ENCODE measurements at regions not wholly inside any gene's neighbourhood (a gene's known extent, or its start where the extent isn't known, plus 50 kb on each side); places are given as distances from the start of the nearest gene placed in this dataset.

- H3K36me3 ChIP-seq (replicated peaks in 1 of 2; ENCODE audit: control extremely low read depth in 1 of 2, control insufficient read depth in 1 of 2, extremely low read depth in 1 of 2, insufficient read depth in 2 of 2, low read length in 1 of 2), result no peaks in the 10 kb centered on the region
- H3K9me3 ChIP-seq (ENCODE audit: control extremely low read depth in 1 of 3, control insufficient read depth in 2 of 3, insufficient read depth in 1 of 3, low read length in 2 of 3), result no peaks in the 10 kb centered on the region
- ChIA-PET CTCF (no interaction called here), POLR2A (no interaction called here)
- Mint-ChIP-seq H3K27me3 (peaks cover 14% of the 10 kb centered on the region), H3K9me3 (ENCODE audit: insufficient read depth) (no peaks in the 10 kb centered on the region), H3K27ac (no peak overlapping the region), H3K4me3 (no peak overlapping the region), H3K4me1 (no peaks in the 10 kb centered on the region)
- no peak for TF ChIP-seq EZH2 (IDR thresholded peaks at IDR 0.05; ENCODE audit: borderline replicate concordance, insufficient read depth, low read depth, low read length, poor library complexity, severe bottlenecking)
- TF ChIP-seq, protein P1, sequence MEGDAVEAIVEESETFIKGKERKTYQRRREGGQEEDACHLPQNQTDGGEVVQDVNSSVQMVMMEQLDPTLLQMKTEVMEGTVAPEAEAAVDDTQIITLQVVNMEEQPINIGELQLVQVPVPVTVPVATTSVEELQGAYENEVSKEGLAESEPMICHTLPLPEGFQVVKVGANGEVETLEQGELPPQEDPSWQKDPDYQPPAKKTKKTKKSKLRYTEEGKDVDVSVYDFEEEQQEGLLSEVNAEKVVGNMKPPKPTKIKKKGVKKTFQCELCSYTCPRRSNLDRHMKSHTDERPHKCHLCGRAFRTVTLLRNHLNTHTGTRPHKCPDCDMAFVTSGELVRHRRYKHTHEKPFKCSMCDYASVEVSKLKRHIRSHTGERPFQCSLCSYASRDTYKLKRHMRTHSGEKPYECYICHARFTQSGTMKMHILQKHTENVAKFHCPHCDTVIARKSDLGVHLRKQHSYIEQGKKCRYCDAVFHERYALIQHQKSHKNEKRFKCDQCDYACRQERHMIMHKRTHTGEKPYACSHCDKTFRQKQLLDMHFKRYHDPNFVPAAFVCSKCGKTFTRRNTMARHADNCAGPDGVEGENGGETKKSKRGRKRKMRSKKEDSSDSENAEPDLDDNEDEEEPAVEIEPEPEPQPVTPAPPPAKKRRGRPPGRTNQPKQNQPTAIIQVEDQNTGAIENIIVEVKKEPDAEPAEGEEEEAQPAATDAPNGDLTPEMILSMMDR (IDR thresholded peaks at IDR 0.05), result no peak
- H3K79me2 ChIP-seq (ENCODE audit: control insufficient read depth, insufficient read depth, low read length), result no peaks in the 10 kb centered on the region
- DNase-seq (no peak), ATAC-seq (ENCODE audit: low read depth) (no peak)
- H3K4me1 ChIP-seq (ENCODE audit: control insufficient read depth in 2 of 2, insufficient read depth in 2 of 2, low read length in 2 of 2), result no peaks in the 10 kb centered on the region
- no peak overlapping the region for H2AFZ ChIP-seq (ENCODE audit: insufficient read depth, low read depth, low read length, poor library complexity, severe bottlenecking)
- no peak overlapping the region for H3K9ac ChIP-seq (ENCODE audit: low read length)
- WGBS (ENCODE audit: insufficient coverage), result 93% methylated on average over 5 of the region's 7 CpGs
- no peaks in the 10 kb centered on the region for H3K27me3 ChIP-seq (replicated peaks in 1 of 4; ENCODE audit: control extremely low read depth in 1 of 4, control insufficient read depth in 3 of 4, insufficient read depth in 4 of 4, low read length in 3 of 4)
- no peak overlapping the region for H3K4me3 ChIP-seq (ENCODE audit: control extremely low read depth in 1 of 5, extremely low read depth in 1 of 5, insufficient read depth in 1 of 5, low read depth in 2 of 5, low read length in 4 of 5)
- H4K20me1 ChIP-seq (ENCODE audit: control insufficient read depth, insufficient read depth, low read length, poor library complexity, severe bottlenecking), result no peaks in the 10 kb centered on the region
- H3K27ac ChIP-seq (ENCODE audit: low read length in 2 of 2), result no peak overlapping the region
- H3K4me2 ChIP-seq (replicated peaks; ENCODE audit: low read depth, low read length, poor library complexity, severe bottlenecking), result no peak overlapping the region
- intact Hi-C loops (cut with micrococcal nuclease), result no loop called here
These were observed 116.3 kb downstream of the TTC32 start for GRCh38 chr2:19785447-19785846.

DNA sequence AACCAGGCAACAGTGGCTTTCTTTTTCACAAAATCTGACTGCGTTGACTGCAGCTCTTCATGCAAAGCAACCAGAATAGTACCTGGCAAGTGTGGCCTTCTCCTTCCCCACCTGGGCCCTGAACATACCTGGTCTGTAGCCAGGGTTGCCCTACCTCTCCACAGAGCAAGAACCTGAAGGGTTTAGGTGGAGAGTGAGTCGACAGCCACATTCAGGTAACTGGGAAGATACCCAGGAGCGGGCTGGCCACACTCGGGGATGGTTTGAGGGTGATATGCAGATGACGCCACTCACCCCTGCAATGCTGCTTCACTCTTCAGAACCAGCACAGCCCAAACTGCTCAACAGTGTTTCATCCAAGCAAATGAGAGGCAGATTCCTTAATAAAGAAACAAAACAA, 117.3 kb downstream of the TTC32 start:
- H3K4me1 ChIP-seq (ENCODE audit: control insufficient read depth in 2 of 2, insufficient read depth in 2 of 2, low read length in 2 of 2), result no peaks in the 10 kb centered on the region
- TF ChIP-seq EZH2 (IDR thresholded peaks at IDR 0.05; ENCODE audit: borderline replicate concordance, insufficient read depth, low read depth, low read length, poor library complexity, severe bottlenecking), result no peak
- TF ChIP-seq, protein P1 (IDR thresholded peaks at IDR 0.05), result no peak
- H3K4me3 ChIP-seq (ENCODE audit: control extremely low read depth in 1 of 5, extremely low read depth in 1 of 5, insufficient read depth in 1 of 5, low read depth in 2 of 5, low read length in 4 of 5), result no peak overlapping the region
- Mint-ChIP-seq H3K27ac (no peak overlapping the region), H3K9me3 (ENCODE audit: insufficient read depth) (no peaks in the 10 kb centered on the region), H3K27me3 (peaks cover 17% of the 10 kb centered on the region), H3K4me1 (no peaks in the 10 kb centered on the region), H3K4me3 (no peak overlapping the region)
- ChIA-PET CTCF (no interaction called here), POLR2A (no interaction called here)
- H2AFZ ChIP-seq (ENCODE audit: insufficient read depth, low read depth, low read length, poor library complexity, severe bottlenecking), result no peak overlapping the region
- no peaks in the 10 kb centered on the region for H4K20me1 ChIP-seq (ENCODE audit: control insufficient read depth, insufficient read depth, low read length, poor library complexity, severe bottlenecking)
- no peaks in the 10 kb centered on the region for H3K79me2 ChIP-seq (ENCODE audit: control insufficient read depth, insufficient read depth, low read length)
- no CpG with 5 or more reads among the region's 5 CpGs for WGBS (ENCODE audit: insufficient coverage)
- no peaks in the 10 kb centered on the region for H3K27me3 ChIP-seq (replicated peaks in 1 of 4; ENCODE audit: control extremely low read depth in 1 of 4, control insufficient read depth in 3 of 4, insufficient read depth in 4 of 4, low read length in 3 of 4)
- no peaks in the 10 kb centered on the region for H3K36me3 ChIP-seq (replicated peaks in 1 of 2; ENCODE audit: control extremely low read depth in 1 of 2, control insufficient read depth in 1 of 2, extremely low read depth in 1 of 2, insufficient read depth in 2 of 2, low read length in 1 of 2)
- no peak overlapping the region for H3K4me2 ChIP-seq (replicated peaks; ENCODE audit: low read depth, low read length, poor library complexity, severe bottlenecking)
- H3K9ac ChIP-seq (ENCODE audit: low read length), result no peak overlapping the region
- DNase-seq (no peak), ATAC-seq (ENCODE audit: low read depth) (no peak)
- no peaks in the 10 kb centered on the region for H3K9me3 ChIP-seq (ENCODE audit: control extremely low read depth in 1 of 3, control insufficient read depth in 2 of 3, insufficient read depth in 1 of 3, low read length in 2 of 3)
- H3K27ac ChIP-seq (ENCODE audit: low read length in 2 of 2), result no peak overlapping the region
- intact Hi-C loops (cut with micrococcal nuclease), result no loop called here

All from B cell (primary cell).